H4 (cell line): ENCODE measurements at regions not wholly inside any gene's neighbourhood (a gene's known extent, or its start where the extent isn't known, plus 50 kb on each side); places are given as distances from the start of the nearest gene placed in this dataset.
"Not testable (repeated sequence)": the region's sequence is repeated elsewhere in the genome, so short reads cannot be mapped to it uniquely, and the experiment has no call there.

ENCODE experiments used
- DNase-seq: peaks from one replicate; pipeline ENCODE4 v3.0.0-alpha.2; 2015; ENCODE audit warnings: low spot score

GRCh38 chr2:190005513-190005912, 57.0 kb downstream of the MSTN start:
- no peak for DNase-seq

GRCh38 chr2:189999661-190000060, 62.9 kb downstream of the MSTN start:
- DNase-seq: no peak

GRCh38 chr2:189998665-189999064, 63.9 kb downstream of the MSTN start:
- not testable (repeated sequence) for DNase-seq

- DNase-seq: no peak
These were observed 65.5 kb downstream of the MSTN start for GRCh38 chr2:189997016-189997415.

GRCh38 chr2:189995679-189996078, 66.8 kb downstream of the MSTN start:
- DNase-seq: no peak

GRCh38 chr2:189982780-189983394, 79.6 kb downstream of the MSTN start:
- DNase-seq: no peak

GRCh38 chr2:189982087-189982486, 80.4 kb downstream of the MSTN start:
- DNase-seq: no peak

- not testable (repeated sequence) for DNase-seq
These were observed 86.0 kb downstream of the MSTN start for GRCh38 chr2:189976488-189976887.

GRCh38 chr2:189960346-189960745, 102.2 kb downstream of the MSTN start:
- DNase-seq: no peak

- no peak for DNase-seq
These were observed 103.1 kb downstream of the MSTN start for GRCh38 chr2:189959450-189959849.

- peak; percentile 29 for DNase-seq
These were observed 107.5 kb downstream of the MSTN start for GRCh38 chr2:189954989-189955388.

- no peak for DNase-seq
These were observed 109.9 kb downstream of the MSTN start for GRCh38 chr2:189952536-189953109.

- DNase-seq: no peak
These were observed 110.6 kb downstream of the MSTN start for GRCh38 chr2:189951791-189952535.

GRCh38 chr2:189943009-189943408, 119.5 kb downstream of the MSTN start:
- no peak for DNase-seq

- no peak for DNase-seq
These were observed 121.6 kb downstream of the MSTN start for GRCh38 chr2:189940913-189941312.

GRCh38 chr2:189937691-189938090, 124.8 kb downstream of the MSTN start:
- no peak for DNase-seq

- peak; percentile 12 for DNase-seq
These were observed 128.6 kb downstream of the MSTN start for GRCh38 chr2:189933911-189934399.

GRCh38 chr2:189933041-189933440, 129.5 kb downstream of the MSTN start:
- no peak for DNase-seq

GRCh38 chr2:189927823-189928222, 134.7 kb downstream of the MSTN start:
- no peak for DNase-seq
